Activated CD8-positive, alpha-beta T cell treated with anti-CD3 and anti-CD28 coated beads for 36 hours (primary cell): ENCODE measurements at regions not wholly inside any gene's neighbourhood (a gene's known extent, or its start where the extent isn't known, plus 50 kb on each side); places are given as distances from the start of the nearest gene placed in this dataset.

Experiments used
- ATAC-seq: fragments of 200-7000 bp; cut with Tn5 transposase; one replicate; pipeline ENCODE4 v1.10.0; 2021; ENCODE audit warnings: mild to moderate bottlenecking, moderate library complexity
- CTCF ChIA-PET: fragments of 350-600 bp; sonication (Branson Sonifier 250); formaldehyde crosslinking; loops from one replicate; lab custom pipeline; 2021; ENCODE audit warnings: antibody characterized with exemption; lab: Charles Lee
- POLR2A ChIA-PET: fragments of 350-600 bp; sonication (Branson Sonifier 250); formaldehyde crosslinking; loops from one replicate; lab custom pipeline; 2021; ENCODE audit warnings: antibody characterized with exemption; lab: Charles Lee
- DNase-seq: peaks from one replicate; pipeline ENCODE4 v3.0.0-alpha.2; 2020
- H3K27ac Mint-ChIP-seq: one replicate; pipeline ENCODE4 v1.8.0; 2021; ENCODE audit warnings: mild to moderate bottlenecking, mixed read lengths
- H3K27me3 Mint-ChIP-seq: one replicate; pipeline ENCODE4 v1.8.0; 2021; ENCODE audit warnings: mixed read lengths
- H3K36me3 Mint-ChIP-seq: one replicate; pipeline ENCODE4 v1.8.0; 2021; ENCODE audit warnings: low read depth, mixed read lengths
- H3K4me1 Mint-ChIP-seq: one replicate; pipeline ENCODE4 v1.8.0; 2021; ENCODE audit warnings: low read depth, mixed read lengths
- H3K4me3 Mint-ChIP-seq: one replicate; pipeline ENCODE4 v1.8.0; 2021; ENCODE audit warnings: mild to moderate bottlenecking, moderate library complexity, mixed read lengths
- H3K9me3 Mint-ChIP-seq: one replicate; pipeline ENCODE4 v1.8.0; 2021; ENCODE audit warnings: mixed read lengths
- CTCF ChIP-seq: fragments of 200-600 bp; IDR thresholded peaks from one replicate; pipeline ENCODE4 v1.8.0; 2022; ENCODE audit warnings: antibody characterized with exemption, mild to moderate bottlenecking
- intact Hi-C: fragments of 100-400 bp; cut with micrococcal nuclease; formaldehyde crosslinking; loops from one replicate; pipeline ENCODE4 v1.10.0; 2022

- H3K9me3 Mint-ChIP-seq: no peaks in the 10 kb centered on the region
- ATAC-seq (no peak), DNase-seq (no peak)
- H3K27ac Mint-ChIP-seq: no peak overlapping the region
- ChIA-PET CTCF (no interaction called here), POLR2A (no interaction called here)
- H3K4me1 Mint-ChIP-seq: no peaks in the 10 kb centered on the region
- no peak overlapping the region for H3K4me3 Mint-ChIP-seq
- H3K27me3 Mint-ChIP-seq: no peaks in the 10 kb centered on the region
- TF ChIP-seq CTCF: no peak
- no peaks in the 10 kb centered on the region for H3K36me3 Mint-ChIP-seq
- intact Hi-C loops: no loop called here
Measured at GRCh38 chr4:159906517-159906916, 803.6 kb downstream of the RAPGEF2 start.

GRCh38 chr4:159910721-159911120 is 807.8 kb downstream of the RAPGEF2 start:
- DNase-seq (no peak), ATAC-seq (no peak)
- H3K27ac Mint-ChIP-seq: no peak overlapping the region
- intact Hi-C loops: no loop called here
- TF ChIP-seq CTCF: no peak
- H3K4me3 Mint-ChIP-seq: no peak overlapping the region
- no peaks in the 10 kb centered on the region for H3K4me1 Mint-ChIP-seq
- CTCF ChIA-PET: no interaction called here
- POLR2A ChIA-PET: no interaction called here
- H3K27me3 Mint-ChIP-seq: no peaks in the 10 kb centered on the region
- no peaks in the 10 kb centered on the region for H3K36me3 Mint-ChIP-seq
- H3K9me3 Mint-ChIP-seq: no peaks in the 10 kb centered on the region

GRCh38 chr4:159922119-159922518 is 819.2 kb downstream of the RAPGEF2 start:
- no peak for TF ChIP-seq CTCF
- ATAC-seq (no peak), DNase-seq (no peak)
- Mint-ChIP-seq H3K4me1 (no peaks in the 10 kb centered on the region), H3K27ac (no peak overlapping the region), H3K4me3 (no peak overlapping the region), H3K27me3 (no peaks in the 10 kb centered on the region), H3K9me3 (peaks cover 12% of the 10 kb centered on the region), H3K36me3 (no peaks in the 10 kb centered on the region)
- ChIA-PET POLR2A (no interaction called here), CTCF (no interaction called here)
- intact Hi-C loops: no loop called here

GRCh38 chr4:159925770-159926169 is 822.9 kb downstream of the RAPGEF2 start:
- no peak for ATAC-seq
- ChIA-PET POLR2A (no interaction called here), CTCF (no interaction called here)
- intact Hi-C loops: no loop called here
- TF ChIP-seq CTCF: no peak
- no peak for DNase-seq
- Mint-ChIP-seq H3K27me3 (no peaks in the 10 kb centered on the region), H3K4me1 (no peaks in the 10 kb centered on the region), H3K27ac (no peak overlapping the region), H3K9me3 (peaks cover 21% of the 10 kb centered on the region), H3K36me3 (no peaks in the 10 kb centered on the region), H3K4me3 (no peak overlapping the region)

GRCh38 chr4:159926871-159927270 is 824.0 kb downstream of the RAPGEF2 start:
- no peak for TF ChIP-seq CTCF
- Mint-ChIP-seq H3K9me3 (peaks cover 21% of the 10 kb centered on the region), H3K4me1 (no peaks in the 10 kb centered on the region), H3K4me3 (no peak overlapping the region), H3K27me3 (no peaks in the 10 kb centered on the region), H3K36me3 (no peaks in the 10 kb centered on the region), H3K27ac (no peak overlapping the region)
- intact Hi-C loops: no loop called here
- DNase-seq (no peak), ATAC-seq (no peak)
- ChIA-PET POLR2A (no interaction called here), CTCF (no interaction called here)
